Iris pigment epithelial cell (primary cell): ENCODE measurements at regions not wholly inside any gene's neighbourhood (a gene's known extent, or its start where the extent isn't known, plus 50 kb on each side); places are given as distances from the start of the nearest gene placed in this dataset.
"Not testable (repeated sequence)": the region's sequence is repeated elsewhere in the genome, so short reads cannot be mapped to it uniquely, and the experiment has no call there.

Source experiments
- DNase-seq: peaks from one replicate; pipeline ENCODE4 v3.0.0-alpha.2; 2011; ENCODE audit warnings: low read depth

- DNase-seq = not testable (repeated sequence)
Measured at GRCh38 chr7:35853194-35853593, 52.3 kb downstream of the SEPTIN7 start.

GRCh38 chr7:35854311-35854710 lies 53.5 kb downstream of the SEPTIN7 start:
- DNase-seq = no peak

GRCh38 chr7:35856175-35856574 lies 55.3 kb downstream of the SEPTIN7 start:
- DNase-seq = no peak

- no peak for DNase-seq
Measured at GRCh38 chr7:35860664-35861063, 59.8 kb downstream of the SEPTIN7 start.

- no peak for DNase-seq
Measured at GRCh38 chr7:35865287-35865686, 64.4 kb downstream of the SEPTIN7 start.

- DNase-seq = no peak
Measured at GRCh38 chr7:35866186-35866585, 65.3 kb downstream of the SEPTIN7 start.

GRCh38 chr7:35869117-35869516 lies 68.3 kb downstream of the SEPTIN7 start:
- peak; percentile 31 for DNase-seq

- peak; percentile 44 for DNase-seq
Measured at GRCh38 chr7:35869810-35870209, 69.0 kb downstream of the SEPTIN7 start.

GRCh38 chr7:35871856-35872255 lies 71.0 kb downstream of the SEPTIN7 start:
- no peak for DNase-seq

- peak; percentile 10 for DNase-seq
Measured at GRCh38 chr7:35874886-35875285, 74.0 kb downstream of the SEPTIN7 start.

- DNase-seq = peak; percentile 65
Measured at GRCh38 chr7:35875292-35875691, 74.4 kb downstream of the SEPTIN7 start.

GRCh38 chr7:35878351-35878750 lies 77.5 kb downstream of the SEPTIN7 start:
- DNase-seq = peak; percentile 17

- not testable (repeated sequence) for DNase-seq
Measured at GRCh38 chr7:35887430-35887829, 86.6 kb downstream of the SEPTIN7 start.

- DNase-seq = no peak
Measured at GRCh38 chr7:35889001-35889400, 88.1 kb downstream of the SEPTIN7 start.

- DNase-seq = no peak
Measured at GRCh38 chr7:35889870-35890269, 89.0 kb downstream of the SEPTIN7 start.

- DNase-seq = no peak
Measured at GRCh38 chr7:35891004-35891830, 90.4 kb downstream of the SEPTIN7 start.

GRCh38 chr7:35893649-35894048 lies 92.8 kb downstream of the SEPTIN7 start:
- no peak for DNase-seq

- peak; percentile 28 for DNase-seq
Measured at GRCh38 chr7:35894721-35895120, 93.9 kb downstream of the SEPTIN7 start.

- no peak for DNase-seq
Measured at GRCh38 chr7:35900651-35901050, 99.8 kb downstream of the SEPTIN7 start.

- peak; percentile 51 for DNase-seq
Measured at GRCh38 chr7:35905555-35905954, 104.7 kb downstream of the SEPTIN7 start.

GRCh38 chr7:35906191-35906908 lies 105.5 kb downstream of the SEPTIN7 start:
- peak; percentile 76 for DNase-seq

GRCh38 chr7:35908331-35909216 lies 107.7 kb downstream of the SEPTIN7 start:
- no peak for DNase-seq
